Fibroblast of villous mesenchyme (primary cell): ENCODE measurements at regions not wholly inside any gene's neighbourhood (a gene's known extent, or its start where the extent isn't known, plus 50 kb on each side); places are given as distances from the start of the nearest gene placed in this dataset.

ENCODE experiments used
- DNase-seq: peaks from one replicate; pipeline ENCODE4 v3.0.0-alpha.2; 2010; ENCODE audit warnings: low read depth
- H3K4me3 ChIP-seq: 2 replicates; pipeline ENCODE4 v1.5.1; 2011; ENCODE audit warnings: low read depth, mild to moderate bottlenecking, low read length
- TF ChIP-seq, protein P1 (sequence below): IDR thresholded peaks from 2 replicates; pipeline ENCODE4 v1.5.1; 2012; ENCODE audit warnings: low read depth, mild to moderate bottlenecking, low read length; ENCODE audit not compliant: insufficient read depth

DNA sequence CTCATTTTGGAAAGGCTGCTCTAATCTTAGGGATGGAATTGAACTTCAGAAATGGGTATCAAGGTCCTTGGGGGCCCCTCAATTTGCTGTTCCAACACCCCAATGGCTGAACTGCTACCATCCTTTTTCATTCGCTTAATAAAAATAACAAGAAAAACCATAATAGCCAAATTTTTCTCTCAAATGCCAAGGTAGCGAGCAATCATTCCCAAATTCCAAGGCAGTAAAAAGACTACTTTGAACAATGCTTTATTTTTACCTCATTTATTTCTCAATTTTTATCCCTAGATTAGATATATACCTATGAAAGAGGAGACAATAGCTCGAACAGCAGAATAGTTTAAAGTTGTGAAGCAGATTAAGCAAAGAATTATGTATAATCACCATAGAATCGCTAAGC lies 323.4 kb upstream of the SLC7A11 start:
- no peak for DNase-seq
- no peak overlapping the region for H3K4me3 ChIP-seq
- TF ChIP-seq, protein P1, sequence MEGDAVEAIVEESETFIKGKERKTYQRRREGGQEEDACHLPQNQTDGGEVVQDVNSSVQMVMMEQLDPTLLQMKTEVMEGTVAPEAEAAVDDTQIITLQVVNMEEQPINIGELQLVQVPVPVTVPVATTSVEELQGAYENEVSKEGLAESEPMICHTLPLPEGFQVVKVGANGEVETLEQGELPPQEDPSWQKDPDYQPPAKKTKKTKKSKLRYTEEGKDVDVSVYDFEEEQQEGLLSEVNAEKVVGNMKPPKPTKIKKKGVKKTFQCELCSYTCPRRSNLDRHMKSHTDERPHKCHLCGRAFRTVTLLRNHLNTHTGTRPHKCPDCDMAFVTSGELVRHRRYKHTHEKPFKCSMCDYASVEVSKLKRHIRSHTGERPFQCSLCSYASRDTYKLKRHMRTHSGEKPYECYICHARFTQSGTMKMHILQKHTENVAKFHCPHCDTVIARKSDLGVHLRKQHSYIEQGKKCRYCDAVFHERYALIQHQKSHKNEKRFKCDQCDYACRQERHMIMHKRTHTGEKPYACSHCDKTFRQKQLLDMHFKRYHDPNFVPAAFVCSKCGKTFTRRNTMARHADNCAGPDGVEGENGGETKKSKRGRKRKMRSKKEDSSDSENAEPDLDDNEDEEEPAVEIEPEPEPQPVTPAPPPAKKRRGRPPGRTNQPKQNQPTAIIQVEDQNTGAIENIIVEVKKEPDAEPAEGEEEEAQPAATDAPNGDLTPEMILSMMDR: no peak

DNA sequence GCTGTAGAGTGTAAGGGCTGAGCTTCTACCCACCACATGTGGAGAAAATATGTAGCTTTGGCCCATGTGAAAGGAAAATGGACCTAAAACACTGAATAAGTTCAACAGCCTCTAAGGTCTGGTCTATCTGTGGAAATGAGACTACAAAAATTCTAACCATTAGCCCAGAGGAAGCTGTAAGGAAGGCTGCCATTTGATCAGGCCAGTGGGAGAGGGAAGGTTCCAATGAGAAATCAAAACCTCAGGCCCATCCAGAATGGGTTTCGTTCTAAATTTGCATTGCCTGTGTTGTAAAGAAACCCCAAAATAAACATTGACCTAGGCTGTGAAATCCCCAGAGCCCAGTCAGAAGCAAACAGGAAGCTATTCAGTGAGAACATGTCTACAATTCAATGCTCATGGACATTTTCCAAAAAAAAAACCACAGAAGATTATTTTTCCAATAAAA lies 320.4 kb upstream of the SLC7A11 start:
- peak; percentile 79 for DNase-seq
- TF ChIP-seq, protein P1: no peak
- no peak overlapping the region for H3K4me3 ChIP-seq

DNA sequence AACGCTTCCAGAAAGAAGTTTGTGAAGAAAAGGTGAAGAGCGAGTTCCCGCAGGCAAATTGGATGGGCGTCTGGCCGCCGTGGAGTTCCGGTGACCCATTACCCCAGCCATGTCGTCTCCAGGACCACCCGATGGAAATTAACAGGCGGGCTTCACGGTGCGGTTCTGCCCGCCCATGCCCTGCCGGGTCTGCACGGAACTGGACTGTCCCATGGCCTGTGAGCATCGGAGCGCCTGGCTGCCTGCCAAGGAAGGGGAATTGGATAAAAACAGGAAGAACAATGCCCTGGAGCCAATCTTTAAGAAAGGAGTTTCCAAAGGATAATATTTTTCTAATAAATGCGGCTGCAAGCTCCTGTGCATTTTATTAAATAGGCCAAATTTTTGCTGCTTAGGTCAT lies 319.8 kb upstream of the SLC7A11 start:
- TF ChIP-seq, protein P1: no peak
- no peak for DNase-seq
- H3K4me3 ChIP-seq: no peak overlapping the region

DNA sequence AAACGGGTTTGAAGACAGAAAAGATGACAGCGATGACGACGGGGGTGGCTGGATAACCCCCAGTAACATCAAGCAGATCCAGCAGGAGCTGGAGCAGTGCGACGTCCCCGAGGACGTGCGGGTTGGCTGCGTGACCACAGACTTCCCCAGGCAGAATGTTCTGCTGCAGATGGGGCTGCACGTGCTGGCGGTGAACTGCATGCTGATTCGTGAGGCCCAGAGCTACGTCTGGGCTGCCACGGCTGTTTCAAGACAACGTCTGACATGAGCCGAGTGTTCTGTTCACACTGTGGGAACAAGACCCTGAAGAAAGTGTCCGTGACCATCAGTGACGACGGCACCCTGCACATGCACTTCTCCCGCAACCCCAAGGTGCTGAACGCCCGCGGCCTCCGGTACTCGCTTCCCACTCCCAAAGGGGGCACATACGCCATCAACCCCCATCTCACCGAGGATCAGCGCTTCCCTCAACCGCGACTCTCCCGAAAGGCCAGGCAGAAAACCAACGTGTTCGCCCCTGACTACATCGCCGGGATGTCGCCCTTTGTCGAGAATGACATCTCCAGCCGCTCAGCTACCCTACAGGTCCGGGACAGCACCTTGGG lies 319.2 kb upstream of the SLC7A11 start:
- TF ChIP-seq, protein P1: no peak
- no peak for DNase-seq
- H3K4me3 ChIP-seq: no peak overlapping the region

DNA sequence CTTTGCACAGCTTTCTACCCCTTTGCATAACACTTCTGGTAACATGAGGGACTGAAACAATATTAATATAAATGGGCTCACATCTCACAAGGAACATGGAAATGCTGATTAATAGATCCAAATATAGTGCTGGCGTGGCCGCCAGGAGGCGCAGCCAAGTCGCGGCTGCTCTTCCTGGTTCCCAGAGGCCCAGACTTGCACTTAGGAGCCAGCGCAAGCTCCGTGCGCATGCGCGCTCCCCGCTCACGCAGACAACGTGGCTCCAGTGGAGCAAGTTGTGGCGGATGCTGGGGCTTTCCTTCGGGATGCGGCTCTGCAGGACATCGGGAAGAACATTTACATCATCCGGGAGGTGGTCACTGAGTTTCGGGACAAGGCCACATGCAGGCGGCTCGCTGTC lies 318.3 kb upstream of the SLC7A11 start:
- no peak for DNase-seq
- no peak overlapping the region for H3K4me3 ChIP-seq
- TF ChIP-seq, protein P1: no peak

DNA sequence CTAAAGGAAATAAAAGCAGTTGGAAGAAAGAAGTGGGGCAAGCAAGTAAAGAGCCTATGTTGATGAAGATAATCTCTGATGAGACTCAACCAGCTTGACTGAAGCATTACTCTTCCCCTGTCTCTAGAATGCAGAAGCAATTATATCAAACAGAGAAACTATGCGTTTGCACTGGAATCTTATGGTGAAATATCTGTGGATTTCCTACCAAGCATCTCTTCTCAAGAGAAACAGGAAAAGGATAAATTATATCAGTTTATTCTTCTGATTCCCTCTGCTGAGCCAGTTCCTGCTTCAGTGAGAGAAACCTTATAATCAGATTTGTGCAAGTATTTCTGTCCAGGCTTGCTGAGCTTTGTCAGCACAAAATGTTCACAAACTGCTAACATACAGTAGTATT lies 316.7 kb upstream of the SLC7A11 start:
- H3K4me3 ChIP-seq: no peak overlapping the region
- TF ChIP-seq, protein P1: no peak
- no peak for DNase-seq

DNA sequence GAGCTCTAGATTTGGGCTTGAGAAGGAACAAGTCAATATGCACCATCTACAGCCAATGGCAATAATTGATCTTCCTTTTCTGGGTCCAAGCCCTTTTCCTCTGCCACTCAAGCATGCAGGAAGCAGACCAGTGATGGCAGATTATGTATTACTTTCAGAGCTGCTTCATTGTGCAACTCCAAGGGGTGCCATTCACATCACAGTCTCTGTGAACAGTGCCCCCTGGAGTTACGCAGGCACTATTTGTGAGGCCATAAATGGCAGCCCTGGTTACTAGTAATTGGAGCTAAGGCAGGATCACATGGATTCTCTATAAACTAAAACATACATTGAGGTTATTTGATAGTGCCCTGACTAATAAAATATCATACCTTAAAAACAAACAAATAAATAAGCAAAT lies 313.4 kb upstream of the SLC7A11 start:
- DNase-seq: peak; percentile 37
- TF ChIP-seq, protein P1: peak; percentile 44
- no peak overlapping the region for H3K4me3 ChIP-seq
